Stimulated activated CD8-positive, alpha-beta memory T cell treated with anti-CD3 and anti-CD28 coated beads, Interleukin-7, amount 100 ng/mL, for 1 hour (primary cell): ENCODE measurements at regions not wholly inside any gene's neighbourhood (a gene's known extent, or its start where the extent isn't known, plus 50 kb on each side); places are given as distances from the start of the nearest gene placed in this dataset.

Source experiments
- DNase-seq, 2 donors: peaks; one replicate each; pipeline ENCODE4 v3.0.0-alpha.2; 2020; ENCODE audit warnings: low read depth in 2 of 2

DNA sequence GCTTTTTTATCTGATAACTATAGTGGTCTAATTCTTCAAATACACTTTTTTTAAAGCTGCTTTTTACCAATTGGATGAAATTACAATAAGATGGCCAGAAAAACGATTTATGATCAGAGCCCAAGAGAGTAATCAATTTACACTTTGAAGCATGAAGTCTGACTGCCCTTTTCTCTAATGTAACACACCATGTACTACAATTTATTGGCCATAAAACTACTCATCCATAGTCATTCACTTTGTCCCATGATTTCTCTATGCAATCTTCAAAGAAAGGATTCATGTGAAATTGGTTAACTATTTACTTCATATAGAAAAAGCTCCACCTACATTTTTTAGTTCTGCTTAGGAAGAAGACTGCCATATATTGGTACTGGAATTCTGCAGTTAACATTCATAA lies 73.6 kb upstream of the CAST start:
- no peak for DNase-seq

DNA sequence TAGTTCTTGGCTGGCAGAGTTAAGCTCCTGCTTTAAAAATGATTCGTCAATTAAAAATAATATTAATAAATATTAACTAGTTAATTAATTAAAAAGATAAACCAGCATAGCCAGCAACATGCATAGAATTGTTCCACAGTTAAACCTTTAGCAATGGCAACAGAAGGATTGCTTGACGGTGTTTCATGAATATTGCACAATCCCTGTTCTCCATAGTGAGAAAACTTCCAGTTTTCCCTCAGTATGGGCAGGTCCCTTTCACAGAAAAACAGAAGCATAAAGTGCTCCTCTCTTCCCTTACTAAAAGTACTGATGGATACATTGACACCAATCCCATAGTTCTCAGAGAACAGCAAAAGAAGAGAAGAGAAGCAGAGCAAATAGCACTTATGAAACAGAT lies 71.4 kb upstream of the CAST start:
- no peak for DNase-seq

DNA sequence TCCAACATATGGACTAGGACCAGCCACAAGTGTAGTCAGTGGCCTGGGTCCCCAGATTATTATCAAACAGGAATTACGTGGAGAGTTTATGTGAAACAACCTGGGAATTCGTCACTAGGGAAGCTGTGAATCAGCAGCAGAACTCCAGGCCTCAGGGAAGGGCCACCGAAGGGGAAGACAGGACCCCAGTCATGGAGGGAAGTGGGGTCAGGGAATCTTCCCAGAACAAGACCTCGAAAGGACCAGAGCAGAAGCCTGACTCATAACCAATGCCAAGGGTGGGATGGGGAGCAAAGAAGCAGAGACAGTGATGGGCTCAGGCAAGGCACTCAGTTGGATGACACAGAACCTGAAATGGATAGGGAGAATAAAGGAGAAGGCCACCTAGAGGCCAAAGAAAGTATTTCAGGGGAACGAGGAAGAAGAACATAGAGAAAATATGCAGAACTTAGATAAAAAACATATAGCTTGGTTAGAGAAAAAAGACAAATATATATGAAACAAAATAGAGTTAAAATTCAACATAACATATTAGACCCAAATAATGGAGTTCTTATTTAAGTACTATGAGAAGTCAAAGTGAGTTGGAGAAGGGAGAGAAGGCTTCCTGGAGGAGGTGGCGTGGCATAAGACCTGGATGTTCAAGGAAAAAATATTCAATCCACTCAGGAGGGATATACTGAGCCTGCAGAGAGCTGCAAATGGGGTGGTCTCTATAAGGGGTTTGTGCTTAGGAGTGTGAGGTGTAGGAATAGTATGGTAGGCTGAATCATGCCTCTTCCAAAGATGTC lies 66.7 kb upstream of the CAST start:
- DNase-seq, result no peak

DNA sequence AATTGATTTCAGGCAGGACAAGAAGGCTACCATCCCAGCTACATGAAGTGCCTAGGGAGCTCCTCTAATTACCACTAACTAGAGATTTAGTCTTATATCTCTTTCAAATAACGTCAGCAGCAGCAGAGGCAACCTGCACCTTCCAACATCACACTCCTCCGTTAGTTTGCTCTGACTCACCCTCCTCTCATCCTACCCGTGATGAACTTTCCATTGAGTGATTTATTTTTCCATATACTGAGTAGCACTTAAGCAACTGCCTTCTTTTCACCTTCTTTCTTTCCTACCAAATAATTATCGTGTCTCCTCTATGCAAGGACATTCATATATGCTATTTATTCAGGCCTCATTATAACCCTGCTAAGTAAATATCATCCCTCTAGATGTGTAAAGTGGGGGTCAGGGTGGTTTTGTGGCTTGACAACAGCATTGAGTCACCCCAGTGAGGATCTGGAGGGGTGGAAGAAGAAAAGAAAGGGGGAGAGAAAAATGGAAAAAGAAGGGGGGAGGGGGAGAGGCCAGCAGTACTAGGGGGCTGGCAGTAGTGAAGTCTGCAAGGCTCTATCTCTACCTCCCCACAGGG lies 64.6 kb upstream of the CAST start:
- no peak for DNase-seq

DNA sequence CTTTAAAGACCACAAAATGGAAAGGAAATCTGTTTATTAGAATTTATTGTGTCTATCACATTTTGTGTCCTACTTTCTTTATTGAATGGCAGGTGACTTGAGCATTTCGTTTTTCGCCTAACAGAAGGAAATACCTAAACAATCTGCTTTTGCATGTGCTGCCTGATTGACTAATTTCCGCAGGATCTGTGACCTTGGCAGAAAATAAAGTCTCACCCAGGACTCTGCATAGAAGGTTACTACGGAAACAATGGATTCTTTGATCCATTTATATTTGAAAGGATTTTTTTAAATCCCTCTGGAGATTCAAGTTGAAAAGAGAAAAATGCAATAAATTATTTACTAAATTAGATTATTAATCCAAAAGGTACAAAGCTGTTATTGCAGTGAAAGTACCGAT lies 61.0 kb upstream of the CAST start:
- DNase-seq, result no peak

DNA sequence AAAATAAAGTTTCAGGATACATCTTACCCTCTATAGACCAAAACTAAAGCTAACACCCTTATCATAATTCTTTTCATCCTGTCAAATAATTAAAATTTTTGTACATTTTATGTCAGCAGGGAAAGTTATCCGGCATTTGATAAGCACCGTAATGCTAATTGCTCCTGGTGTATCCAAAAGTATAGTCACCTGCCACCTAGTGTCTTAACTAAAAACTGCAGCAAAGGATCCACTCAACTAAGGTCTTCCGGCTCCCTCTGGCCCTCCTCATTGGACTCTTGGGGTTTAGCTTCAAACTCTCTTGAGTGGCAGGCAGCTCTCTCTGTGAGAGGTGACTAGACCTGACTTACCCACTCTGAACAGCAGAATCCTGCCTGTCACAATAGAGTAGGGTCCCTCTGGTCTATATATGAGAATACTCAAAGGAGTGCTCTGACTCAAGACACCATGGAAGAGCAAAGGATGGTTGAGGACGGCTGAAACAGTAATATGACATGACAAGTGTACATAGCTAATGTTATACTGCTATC lies 60.4 kb upstream of the CAST start:
- peak in 1 of 2 donors; percentile 24 for DNase-seq

DNA sequence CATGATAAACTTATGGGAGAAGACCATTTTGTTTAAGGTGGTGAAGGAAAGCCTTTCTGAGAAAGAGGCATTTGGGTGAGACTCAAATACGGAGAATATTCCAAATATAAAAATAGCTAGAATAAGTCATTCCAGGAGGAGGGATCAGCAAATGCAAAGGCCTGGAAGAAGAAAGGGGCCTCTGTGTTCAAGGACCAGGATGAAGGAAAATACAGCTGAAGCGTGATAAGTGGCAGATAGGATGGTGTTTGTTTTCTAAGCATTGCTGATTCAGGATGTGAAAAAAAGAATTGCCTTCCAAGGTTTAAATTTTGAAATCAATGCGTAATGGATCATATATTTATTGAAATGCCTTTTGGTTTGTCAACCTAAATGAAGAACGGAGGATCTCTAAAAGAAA lies 59.4 kb upstream of the CAST start:
- no peak for DNase-seq

DNA sequence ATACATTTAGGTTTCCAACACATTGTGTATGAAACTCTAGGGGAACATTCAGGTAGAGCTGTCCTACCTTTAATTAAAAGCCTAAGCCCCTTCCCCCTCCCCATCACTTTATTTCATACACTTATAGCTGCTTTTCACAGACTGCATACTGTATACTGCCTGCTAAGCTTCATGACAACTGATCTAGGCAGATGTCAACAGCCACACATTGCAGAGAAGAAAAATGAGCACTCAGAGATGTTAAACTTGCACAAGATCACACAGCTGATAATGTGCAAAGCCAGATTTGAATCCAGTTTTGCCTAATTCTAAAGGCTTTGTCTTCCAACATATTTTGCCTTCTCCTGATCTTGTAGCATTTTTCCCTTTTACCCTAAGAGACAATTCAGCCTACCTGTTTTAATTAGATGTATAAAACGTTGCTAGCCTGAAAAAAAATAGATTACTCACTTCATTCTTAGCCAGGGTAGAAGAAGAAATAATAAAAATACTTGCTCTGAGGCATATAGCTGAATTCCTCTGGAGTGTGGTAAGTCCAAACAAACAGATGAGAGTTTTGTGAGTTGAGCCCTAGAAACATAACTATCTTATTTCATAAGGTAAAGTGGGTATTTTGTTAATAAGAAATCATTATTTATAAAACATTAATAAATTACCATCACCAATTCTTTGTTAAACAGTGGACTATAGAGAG lies 56.9 kb upstream of the CAST start:
- no peak for DNase-seq

DNA sequence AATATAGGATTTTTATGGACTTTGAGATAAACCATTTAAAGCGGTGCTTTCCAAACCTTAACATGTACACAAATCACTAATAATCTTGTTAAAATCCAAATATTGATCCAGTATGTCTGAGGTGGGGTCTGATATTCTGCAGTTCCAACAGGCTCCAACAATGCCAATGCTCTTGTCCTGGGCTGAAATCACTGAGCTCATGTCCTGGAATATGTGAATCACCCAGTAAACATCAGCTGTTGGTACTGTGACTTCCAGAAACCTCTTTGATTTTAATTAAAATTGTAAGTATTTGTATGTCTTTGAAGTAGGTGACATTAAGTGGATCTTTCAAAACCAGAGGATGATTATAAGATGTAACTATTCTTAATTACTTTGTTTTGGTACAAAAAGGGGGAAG lies 52.8 kb upstream of the CAST start:
- DNase-seq, result no peak

DNA sequence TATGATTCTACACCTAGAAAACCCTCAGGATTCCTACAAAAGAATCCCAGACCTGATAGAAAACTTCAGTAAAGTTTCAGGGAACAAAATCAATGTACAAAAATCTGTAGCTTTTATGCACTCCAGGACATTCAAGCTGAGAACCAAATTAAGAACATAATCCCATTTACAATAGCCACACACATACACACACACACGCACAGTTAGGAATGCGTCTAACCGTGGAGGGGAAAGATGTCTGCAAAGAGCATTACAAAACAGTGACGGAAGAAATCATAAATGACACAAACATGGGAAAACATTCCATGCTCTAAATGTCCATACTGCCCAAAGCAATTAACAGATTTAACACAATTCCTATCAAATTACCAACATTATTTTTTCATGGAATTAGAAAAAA lies 51.4 kb upstream of the CAST start:
- no peak for DNase-seq

DNA sequence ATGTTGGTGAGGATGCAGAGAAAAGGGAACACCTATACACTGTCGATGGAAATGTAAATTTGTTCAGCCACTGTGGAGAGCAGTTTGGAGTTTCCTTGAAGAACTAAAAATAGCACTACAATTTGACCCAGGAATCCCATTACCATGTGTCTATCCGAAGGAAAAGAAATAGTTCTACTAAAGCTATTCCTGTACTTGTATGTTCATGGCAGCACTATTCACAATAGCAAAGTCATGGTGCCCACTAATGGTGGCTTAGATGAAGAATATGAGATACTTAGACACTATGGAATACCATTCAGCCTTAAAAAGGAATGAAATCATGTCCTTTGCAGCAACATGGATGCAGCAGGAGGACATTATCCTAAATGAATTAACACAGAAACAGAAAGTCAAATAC lies 50.2 kb upstream of the CAST start:
- no peak for DNase-seq
